ENCODE measurements at regions not wholly inside any gene's neighbourhood (a gene's known extent, or its start where the extent isn't known, plus 50 kb on each side); places are given as distances from the start of the nearest gene placed in this dataset.
"Not testable (repeated sequence)": the region's sequence is repeated elsewhere in the genome, so short reads cannot be mapped to it uniquely, and the experiment has no call there.

- DNase-seq, result not testable (repeated sequence)
These were observed 1763.8 kb upstream of the TPTE start for GRCh38 chr21:8757399-8758093.

GRCh38 chr21:8758921-8759367 lies 1762.4 kb upstream of the TPTE start:
- peak; percentile 47 for DNase-seq

GRCh38 chr21:8762241-8762640 lies 1759.1 kb upstream of the TPTE start:
- not testable (repeated sequence) for DNase-seq

GRCh38 chr21:8764416-8764815 lies 1757.0 kb upstream of the TPTE start:
- DNase-seq, result not testable (repeated sequence)

GRCh38 chr21:8766142-8766541 lies 1755.2 kb upstream of the TPTE start:
- not testable (repeated sequence) for DNase-seq

- not testable (repeated sequence) for DNase-seq
These were observed 1748.4 kb upstream of the TPTE start for GRCh38 chr21:8772910-8773514.

GRCh38 chr21:8775591-8776215 lies 1745.7 kb upstream of the TPTE start:
- DNase-seq, result not testable (repeated sequence)

GRCh38 chr21:8777260-8777659 lies 1744.1 kb upstream of the TPTE start:
- not testable (repeated sequence) for DNase-seq

GRCh38 chr21:8778323-8779085 lies 1742.9 kb upstream of the TPTE start:
- not testable (repeated sequence) for DNase-seq

- DNase-seq, result not testable (repeated sequence)
These were observed 1708.5 kb upstream of the TPTE start for GRCh38 chr21:8812840-8813239.

- DNase-seq, result not testable (repeated sequence)
These were observed 1687.1 kb upstream of the TPTE start for GRCh38 chr21:8834264-8834663.
